A549 (cell line): ENCODE measurements at regions not wholly inside any gene's neighbourhood (a gene's known extent, or its start where the extent isn't known, plus 50 kb on each side); places are given as distances from the start of the nearest gene placed in this dataset.

Experiments used
- ATAC-seq, 2 experiments: fragments of 200-7000 bp in 1 of 2; fragments of >200 bp in 1 of 2; cut with Nextera tagmentation in 1 of 2; cut with Tn5 transposase in 1 of 2; 3 replicates each; pipeline versions ENCODE4 v1.8.0 to v1.9.1; 2018 to 2020; ENCODE audit warnings: mild to moderate bottlenecking in 1 of 2, moderate library complexity in 1 of 2
- CTCF ChIA-PET: fragments of 300-600 bp; sonication (Branson Sonifier 250); formaldehyde crosslinking; extraction: SDS; loops from one replicate; lab custom pipeline; 2021; ENCODE audit warnings: antibody characterized with exemption, inconsistent platforms; lab: Yijun Ruan, JAX
- POLR2A ChIA-PET: fragments of 350-600 bp; formaldehyde crosslinking; extraction: SDS; loops from one replicate; lab custom pipeline; 2021; ENCODE audit warnings: antibody characterized with exemption, inconsistent platforms; lab: Yijun Ruan, JAX
- DNase-seq, 2 experiments: peaks; one replicate each; pipeline versions ENCODE4 v3.0.0 to v3.0.0-alpha.2; 2011 to 2016; ENCODE audit warnings: low read depth in 1 of 2, low spot score in 1 of 2
- FAIRE-seq: peaks from 2 replicates; lab custom pipeline; 2011; peaks lifted over from hg19 to GRCh38; lab: Jason Lieb, UNC
- H3K27ac ChIP-seq, 2 experiments: fragments of >200 bp; sonication (Bioruptor Twin); formaldehyde crosslinking; 3 replicates each; pipeline ENCODE4 v1.5.1; 2016 to 2017
- H3K4me1 ChIP-seq: fragments of >200 bp; sonication (Bioruptor Twin); formaldehyde crosslinking; 3 replicates; pipeline ENCODE4 v1.6.1; 2016
- H3K4me2 ChIP-seq: fragments of >200 bp; sonication (Bioruptor Twin); formaldehyde crosslinking; 3 replicates; pipeline ENCODE4 v1.6.1; 2016
- H3K4me3 ChIP-seq: fragments of >200 bp; sonication (Bioruptor Twin); formaldehyde crosslinking; 3 replicates; pipeline ENCODE4 v1.5.1; 2016
- H3K9me3 ChIP-seq: fragments of >200 bp; sonication (Bioruptor Twin); formaldehyde crosslinking; 3 replicates; pipeline ENCODE4 v1.6.1; 2016
- ATOH8 ChIP-seq: fragments of 250-450 bp; sonication (Bioruptor Pico); IDR thresholded peaks from 2 replicates; pipeline ENCODE4 v1.5.0; 2020; ENCODE audit warnings: low read depth, mild to moderate bottlenecking, moderate library complexity
- BHLHE40 ChIP-seq: IDR thresholded peaks from 2 replicates; pipeline ENCODE4 v1.6.1; 2012; ENCODE audit warnings: low read depth, low read length, inconsistent platforms
- CBX2 ChIP-seq: fragments of 200-600 bp; sonication (generic); IDR thresholded peaks from 2 replicates; pipeline ENCODE4 v1.6.1; 2016; ENCODE audit warnings: low read depth, mild to moderate bottlenecking, borderline replicate concordance
- CBX8 ChIP-seq: fragments of 200-600 bp; sonication (generic); IDR thresholded peaks from 2 replicates; pipeline ENCODE4 v1.6.1; 2016
- CHD4 ChIP-seq: fragments of 200-600 bp; sonication (generic); IDR thresholded peaks from 2 replicates; pipeline ENCODE4 v1.6.1; 2016; ENCODE audit warnings: antibody characterized with exemption, mild to moderate bottlenecking, borderline replicate concordance
- E2F6 ChIP-seq: IDR thresholded peaks from 2 replicates; pipeline ENCODE4 v1.6.1; 2012; ENCODE audit warnings: low read depth, borderline replicate concordance
- ELK1 ChIP-seq: fragments of 150-350 bp; IDR thresholded peaks from 2 replicates; pipeline ENCODE4 v1.6.1; 2014; ENCODE audit warnings: low read depth, mild to moderate bottlenecking, low read length
- EP300 ChIP-seq, 2 experiments: fragments of >200 bp; sonication (Bioruptor Twin); formaldehyde crosslinking; IDR thresholded peaks; 2 replicates in 1 of 2; 3 replicates in 1 of 2; pipeline ENCODE4 v1.6.1; 2016 to 2017
- ESRRA ChIP-seq: fragments of 150-350 bp; IDR thresholded peaks from 2 replicates; pipeline ENCODE4 v1.6.1; 2014; ENCODE audit warnings: mild to moderate bottlenecking, low read length, borderline replicate concordance
- FOSL2 ChIP-seq, 2 experiments: fragments of 450-650 bp in 1 of 2; fragments of >200 bp in 1 of 2; sonication (Bioruptor Twin) in 1 of 2; formaldehyde crosslinking; IDR thresholded peaks; 2 replicates each; pipeline versions ENCODE4 v1.5.0 to v1.6.1; 2016 to 2020; ENCODE audit warnings: mild to moderate bottlenecking in 1 of 2, moderate library complexity in 1 of 2
- FOXS1 ChIP-seq: fragments of 250-450 bp; sonication (Bioruptor Pico); IDR thresholded peaks from 2 replicates; pipeline ENCODE4 v1.5.0; 2020; ENCODE audit warnings: mild to moderate bottlenecking, moderate library complexity
- GATA3 ChIP-seq: IDR thresholded peaks from 2 replicates; pipeline ENCODE4 v1.6.1; 2012; ENCODE audit warnings: borderline replicate concordance
- HEYL ChIP-seq: fragments of 250-450 bp; sonication (Bioruptor Pico); IDR thresholded peaks from 2 replicates; pipeline ENCODE4 v1.8.0; 2021; ENCODE audit warnings: mild to moderate bottlenecking, moderate library complexity
- HOXA7 ChIP-seq: fragments of 250-450 bp; sonication (Bioruptor Pico); IDR thresholded peaks from 2 replicates; pipeline ENCODE4 v1.5.0; 2020; ENCODE audit warnings: mild to moderate bottlenecking, moderate library complexity
- KDM1A ChIP-seq: fragments of 200-600 bp; sonication (generic); IDR thresholded peaks from 2 replicates; pipeline ENCODE4 v1.6.1; 2016; ENCODE audit warnings: low read depth, mild to moderate bottlenecking
- NFE2L2 ChIP-seq: fragments of 150-350 bp; conservative IDR thresholded peaks from 2 replicates; pipeline ENCODE4 v1.6.1; 2014; ENCODE audit warnings: low read length
- NPAS2 ChIP-seq: fragments of 250-450 bp; sonication (Bioruptor Pico); IDR thresholded peaks from 2 replicates; pipeline ENCODE4 v1.8.0; 2022; ENCODE audit warnings: mild to moderate bottlenecking, moderate library complexity, borderline replicate concordance
- PHF8 ChIP-seq: fragments of 200-600 bp; sonication (generic); IDR thresholded peaks from 2 replicates; pipeline ENCODE4 v1.6.1; 2016; ENCODE audit warnings: low read depth, mild to moderate bottlenecking, antibody characterized with exemption, moderate library complexity, borderline replicate concordance
- RAD21 ChIP-seq, 2 experiments: fragments of >200 bp in 1 of 2; sonication (Bioruptor Twin) in 1 of 2; formaldehyde crosslinking in 1 of 2; IDR thresholded peaks in 1 of 2; conservative IDR thresholded peaks in 1 of 2; 2 replicates in 1 of 2; 3 replicates in 1 of 2; pipeline ENCODE4 v1.6.1; 2012 to 2018; ENCODE audit warnings: inconsistent platforms in 1 of 2
- SMC3 ChIP-seq: fragments of >200 bp; sonication (Bioruptor Twin); formaldehyde crosslinking; IDR thresholded peaks from 3 replicates; pipeline ENCODE4 v1.6.1; 2018; ENCODE audit warnings: inconsistent platforms
- TFCP2L1 ChIP-seq: fragments of 250-450 bp; sonication (Bioruptor Pico); IDR thresholded peaks from 2 replicates; pipeline ENCODE4 v1.5.0; 2021; ENCODE audit warnings: mild to moderate bottlenecking
- ZFP36 ChIP-seq: fragments of 450-650 bp; IDR thresholded peaks from 2 replicates; pipeline ENCODE4 v1.6.1; 2014; ENCODE audit warnings: borderline replicate concordance; ENCODE audit not compliant: partially characterized antibody
- ZSCAN20 ChIP-seq: fragments of 250-450 bp; sonication (Bioruptor Pico); IDR thresholded peaks from 2 replicates; pipeline ENCODE4 v1.8.0; 2022; ENCODE audit warnings: mild to moderate bottlenecking, moderate library complexity
- WGBS: methylation state at CpG from one replicate; pipeline ENCODE4 v1.1.6; 2017; ENCODE audit errors: missing lambda C conversion rate; 5-methylcytosine and 5-hydroxymethylcytosine counted together
- TF ChIP-seq, protein P1 (sequence below): IDR thresholded peaks from 2 replicates; pipeline ENCODE4 v1.6.1; 2012

DNA sequence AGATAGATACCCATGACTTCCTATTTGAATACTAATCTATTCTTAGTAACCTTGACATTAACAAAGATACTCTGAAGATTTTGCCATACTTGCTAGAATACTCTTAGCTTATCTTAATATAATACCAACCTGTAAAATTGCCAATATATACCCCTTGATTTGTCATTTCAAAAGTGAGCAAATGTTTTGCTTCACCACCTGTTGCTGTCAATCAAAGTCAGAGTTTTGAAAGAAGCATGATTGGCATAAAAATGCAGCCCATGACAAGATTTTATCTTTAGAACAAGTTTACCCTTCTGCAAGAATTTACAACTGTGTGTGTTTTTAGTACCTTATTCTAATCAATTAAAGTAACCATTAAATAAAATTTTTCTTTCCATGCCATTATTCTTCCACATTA lies 236.2 kb downstream of the TBX18 start:
- no peak for DNase-seq
- ChIA-PET POLR2A (no interaction called here), CTCF (no interaction called here)
- Histone ChIP-seq H3K9me3 (no peaks in the 10 kb centered on the region), H3K27ac (no peak overlapping the region), H3K4me2 (no peak overlapping the region), H3K4me1 (no peaks in the 10 kb centered on the region), H3K4me3 (no peak overlapping the region)
- ATAC-seq, result no peak
- no peak for FAIRE-seq
- no peak for TF ChIP-seq ESRRA
- TF ChIP-seq HOXA7 (CRISPR knock-in tag), result no peak
- TF ChIP-seq BHLHE40, result no peak
- TF ChIP-seq HEYL, result no peak
- no peak for TF ChIP-seq KDM1A
- TF ChIP-seq ZFP36, result no peak
- TF ChIP-seq NPAS2 (CRISPR knock-in tag), result no peak
- TF ChIP-seq ELK1, result no peak
- TF ChIP-seq ATOH8 (CRISPR knock-in tag), result no peak
- TF ChIP-seq E2F6, result no peak
- TF ChIP-seq, protein P1, sequence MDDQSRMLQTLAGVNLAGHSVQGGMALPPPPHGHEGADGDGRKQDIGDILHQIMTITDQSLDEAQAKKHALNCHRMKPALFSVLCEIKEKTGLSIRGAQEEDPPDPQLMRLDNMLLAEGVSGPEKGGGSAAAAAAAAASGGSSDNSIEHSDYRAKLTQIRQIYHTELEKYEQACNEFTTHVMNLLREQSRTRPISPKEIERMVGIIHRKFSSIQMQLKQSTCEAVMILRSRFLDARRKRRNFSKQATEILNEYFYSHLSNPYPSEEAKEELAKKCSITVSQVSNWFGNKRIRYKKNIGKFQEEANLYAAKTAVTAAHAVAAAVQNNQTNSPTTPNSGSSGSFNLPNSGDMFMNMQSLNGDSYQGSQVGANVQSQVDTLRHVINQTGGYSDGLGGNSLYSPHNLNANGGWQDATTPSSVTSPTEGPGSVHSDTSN, result no peak
- TF ChIP-seq TFCP2L1, result no peak

GRCh38 chr6:84526631-84527030 lies 237.8 kb downstream of the TBX18 start:
- Histone ChIP-seq H3K4me3 (no peak overlapping the region), H3K27ac (no peak overlapping the region)
- POLR2A ChIA-PET, result no interaction called here
- TF ChIP-seq PHF8 (no peak), KDM1A (no peak), EP300 (IDR thresholded peaks at IDR 0.05) (no peak), FOSL2 (IDR thresholded peaks at IDR 0.05) (no peak), FOSL2 (CRISPR knock-in tag; IDR thresholded peaks at IDR 0.05) (no peak), E2F6 (no peak), FOXS1 (CRISPR knock-in tag) (no peak), RAD21 (conservative IDR thresholded peaks at IDR 0.05 in 1 of 2, IDR thresholded peaks at IDR 0.05 in 1 of 2) (no peak), CBX8 (no peak), SMC3 (no peak), GATA3 (no peak), ZSCAN20 (CRISPR knock-in tag) (no peak), CHD4 (no peak), BHLHE40 (no peak), NFE2L2 (no peak), CBX2 (no peak)
- TF ChIP-seq, all 56 proteins: peak for 0
- 74% methylated on average over 2 of the region's 2 CpGs for WGBS
- Histone ChIP-seq H3K4me2 (no peak overlapping the region), H3K9me3 (no peaks in the 10 kb centered on the region), H3K4me1 (peaks cover 13% of the 10 kb centered on the region)
- CTCF ChIA-PET, result no interaction called here
- FAIRE-seq (no peak), DNase-seq (no peak), ATAC-seq (no peak)
